ENCODE measurements at regions not wholly inside any gene's neighbourhood (a gene's known extent, or its start where the extent isn't known, plus 50 kb on each side); places are given as distances from the start of the nearest gene placed in this dataset.

- H2AFZ ChIP-seq, result no peak overlapping the region
- no peak overlapping the region for H3K4me3 ChIP-seq (ENCODE audit: low read depth, low read length)
- no peaks in the 10 kb centered on the region for H3K4me1 ChIP-seq
- H3K4me2 ChIP-seq (ENCODE audit: low read length), result no peak overlapping the region
- H3K9me3 ChIP-seq (ENCODE audit: control insufficient read depth, low read length), result no peaks in the 10 kb centered on the region
- H3K27ac ChIP-seq, result no peak overlapping the region
- TF ChIP-seq CTCF (IDR thresholded peaks at IDR 0.05), result no peak
- H3K79me2 ChIP-seq, result no peaks in the 10 kb centered on the region
- H3K27me3 ChIP-seq (ENCODE audit: control insufficient read depth, insufficient read depth, low read length), result no peaks in the 10 kb centered on the region
- H3K9ac ChIP-seq, result no peak overlapping the region
- no peaks in the 10 kb centered on the region for H3K36me3 ChIP-seq (ENCODE audit: control insufficient read depth, insufficient read depth, low read length)
These were observed 182.7 kb downstream of the TAF11L14 start for GRCh38 chr5:17816944-17817343.

- Histone ChIP-seq H2AFZ (no peak overlapping the region), H3K27ac (no peak overlapping the region), H3K9me3 (ENCODE audit: control insufficient read depth, low read length) (no peaks in the 10 kb centered on the region), H3K4me1 (no peaks in the 10 kb centered on the region), H3K9ac (no peak overlapping the region), H3K79me2 (no peaks in the 10 kb centered on the region), H3K27me3 (ENCODE audit: control insufficient read depth, insufficient read depth, low read length) (no peaks in the 10 kb centered on the region), H3K4me3 (ENCODE audit: low read depth, low read length) (no peak overlapping the region), H3K4me2 (ENCODE audit: low read length) (no peak overlapping the region), H3K36me3 (ENCODE audit: control insufficient read depth, insufficient read depth, low read length) (no peaks in the 10 kb centered on the region)
- TF ChIP-seq CTCF (IDR thresholded peaks at IDR 0.05), result no peak
These were observed 183.7 kb downstream of the TAF11L14 start for GRCh38 chr5:17817990-17818389.

GRCh38 chr5:17819783-17820182 lies 185.5 kb downstream of the TAF11L14 start:
- no peak overlapping the region for H2AFZ ChIP-seq
- no peak overlapping the region for H3K4me3 ChIP-seq (ENCODE audit: low read depth, low read length)
- H3K9ac ChIP-seq, result no peak overlapping the region
- no peaks in the 10 kb centered on the region for H3K36me3 ChIP-seq (ENCODE audit: control insufficient read depth, insufficient read depth, low read length)
- no peak overlapping the region for H3K27ac ChIP-seq
- H3K27me3 ChIP-seq (ENCODE audit: control insufficient read depth, insufficient read depth, low read length), result no peaks in the 10 kb centered on the region
- H3K4me1 ChIP-seq, result no peaks in the 10 kb centered on the region
- no peaks in the 10 kb centered on the region for H3K79me2 ChIP-seq
- TF ChIP-seq CTCF (IDR thresholded peaks at IDR 0.05), result no peak
- H3K9me3 ChIP-seq (ENCODE audit: control insufficient read depth, low read length), result no peaks in the 10 kb centered on the region
- no peak overlapping the region for H3K4me2 ChIP-seq (ENCODE audit: low read length)

- Histone ChIP-seq H3K4me2 (ENCODE audit: low read length) (no peak overlapping the region), H3K9me3 (ENCODE audit: control insufficient read depth, low read length) (no peaks in the 10 kb centered on the region), H3K4me3 (ENCODE audit: low read depth, low read length) (no peak overlapping the region), H3K27me3 (ENCODE audit: control insufficient read depth, insufficient read depth, low read length) (no peaks in the 10 kb centered on the region), H3K4me1 (no peaks in the 10 kb centered on the region), H3K27ac (no peak overlapping the region), H3K36me3 (ENCODE audit: control insufficient read depth, insufficient read depth, low read length) (no peaks in the 10 kb centered on the region), H3K79me2 (no peaks in the 10 kb centered on the region), H2AFZ (no peak overlapping the region), H3K9ac (no peak overlapping the region)
- TF ChIP-seq CTCF (IDR thresholded peaks at IDR 0.05), result no peak
These were observed 194.4 kb downstream of the TAF11L14 start for GRCh38 chr5:17828681-17829080.

- Histone ChIP-seq H3K9ac (no peak overlapping the region), H2AFZ (no peak overlapping the region), H3K79me2 (no peaks in the 10 kb centered on the region), H3K4me2 (ENCODE audit: low read length) (no peak overlapping the region), H3K9me3 (ENCODE audit: control insufficient read depth, low read length) (no peaks in the 10 kb centered on the region), H3K27ac (no peak overlapping the region), H3K4me3 (ENCODE audit: low read depth, low read length) (no peak overlapping the region), H3K4me1 (no peaks in the 10 kb centered on the region), H3K36me3 (ENCODE audit: control insufficient read depth, insufficient read depth, low read length) (no peaks in the 10 kb centered on the region), H3K27me3 (ENCODE audit: control insufficient read depth, insufficient read depth, low read length) (no peaks in the 10 kb centered on the region)
- TF ChIP-seq CTCF (IDR thresholded peaks at IDR 0.05), result no peak
These were observed 195.2 kb downstream of the TAF11L14 start for GRCh38 chr5:17829456-17829855.
